GM12892 (cell line): ENCODE measurements at regions not wholly inside any gene's neighbourhood (a gene's known extent, or its start where the extent isn't known, plus 50 kb on each side); places are given as distances from the start of the nearest gene placed in this dataset.

Source experiments
- POLR2A ChIP-seq: IDR thresholded peaks from 2 replicates; pipeline ENCODE4 v1.6.1; 2011; ENCODE audit warnings: low read depth, low read length, control low read depth
- POLR2AphosphoS5 ChIP-seq: IDR thresholded peaks from 2 replicates; pipeline ENCODE4 v1.6.1; 2011; ENCODE audit warnings: low read depth, low read length, control low read depth
- TAF1 ChIP-seq: IDR thresholded peaks from 2 replicates; pipeline ENCODE4 v1.6.1; 2011; ENCODE audit warnings: low read depth, mild to moderate bottlenecking, control low read depth, low read length, borderline replicate concordance

GRCh38 chr9:129478961-129479630 is 141.8 kb downstream of the C9orf50 start:
- TF ChIP-seq POLR2A (no peak), POLR2AphosphoS5 (no peak), TAF1 (no peak)
